Astrocyte of the spinal cord (primary cell): ENCODE measurements at regions not wholly inside any gene's neighbourhood (a gene's known extent, or its start where the extent isn't known, plus 50 kb on each side); places are given as distances from the start of the nearest gene placed in this dataset.

Experiments
- DNase-seq: peaks from one replicate; pipeline ENCODE4 v3.0.0; 2011; ENCODE audit warnings: low read depth, low spot score
- H3K4me3 ChIP-seq: 2 replicates; pipeline ENCODE4 v1.5.1; 2011; ENCODE audit warnings: low read depth, mild to moderate bottlenecking, low read length, moderate library complexity
- in situ Hi-C: cut with HindIII; loops from 2 replicates; pipeline ENCODE4 v1.10.0; 2017; ENCODE audit warnings: low sequenced_read_pairs
- TF ChIP-seq, protein P1 (sequence below): IDR thresholded peaks from 2 replicates; pipeline ENCODE4 v1.5.1; 2012; ENCODE audit warnings: low read depth, mild to moderate bottlenecking, low read length, inconsistent platforms

GRCh38 chr22:27273436-27273835, 528.1 kb downstream of the MN1 start:
- DNase-seq = no peak
- in situ Hi-C loops = no loop called here
- TF ChIP-seq, protein P1, sequence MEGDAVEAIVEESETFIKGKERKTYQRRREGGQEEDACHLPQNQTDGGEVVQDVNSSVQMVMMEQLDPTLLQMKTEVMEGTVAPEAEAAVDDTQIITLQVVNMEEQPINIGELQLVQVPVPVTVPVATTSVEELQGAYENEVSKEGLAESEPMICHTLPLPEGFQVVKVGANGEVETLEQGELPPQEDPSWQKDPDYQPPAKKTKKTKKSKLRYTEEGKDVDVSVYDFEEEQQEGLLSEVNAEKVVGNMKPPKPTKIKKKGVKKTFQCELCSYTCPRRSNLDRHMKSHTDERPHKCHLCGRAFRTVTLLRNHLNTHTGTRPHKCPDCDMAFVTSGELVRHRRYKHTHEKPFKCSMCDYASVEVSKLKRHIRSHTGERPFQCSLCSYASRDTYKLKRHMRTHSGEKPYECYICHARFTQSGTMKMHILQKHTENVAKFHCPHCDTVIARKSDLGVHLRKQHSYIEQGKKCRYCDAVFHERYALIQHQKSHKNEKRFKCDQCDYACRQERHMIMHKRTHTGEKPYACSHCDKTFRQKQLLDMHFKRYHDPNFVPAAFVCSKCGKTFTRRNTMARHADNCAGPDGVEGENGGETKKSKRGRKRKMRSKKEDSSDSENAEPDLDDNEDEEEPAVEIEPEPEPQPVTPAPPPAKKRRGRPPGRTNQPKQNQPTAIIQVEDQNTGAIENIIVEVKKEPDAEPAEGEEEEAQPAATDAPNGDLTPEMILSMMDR = no peak

DNA sequence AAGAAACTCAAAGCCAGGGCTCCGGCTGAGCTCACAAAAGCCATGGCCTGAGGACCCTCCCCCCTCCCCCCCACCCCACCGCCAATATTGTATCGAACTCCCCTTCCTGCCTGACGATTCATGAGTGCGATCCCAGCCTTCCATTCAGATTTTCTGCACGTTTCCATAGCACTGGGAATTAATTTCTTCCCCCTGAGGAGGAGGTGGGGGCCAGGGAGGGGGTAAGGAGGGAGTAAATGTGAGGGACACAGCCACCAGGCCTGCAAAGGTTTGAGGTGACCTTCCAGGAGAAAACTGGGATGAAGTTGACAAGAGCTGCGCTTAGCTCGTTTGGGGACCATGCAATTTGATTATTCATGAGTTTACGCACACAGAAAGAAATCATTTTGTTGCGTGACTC, 527.7 kb downstream of the MN1 start:
- TF ChIP-seq, protein P1 = no peak
- in situ Hi-C loops = no loop called here
- DNase-seq = no peak
- no peak overlapping the region for H3K4me3 ChIP-seq

More at GRCh38 chr22:27273436-27273835, 528.1 kb downstream of the MN1 start:
- no peak overlapping the region for H3K4me3 ChIP-seq

- no peak overlapping the region for H3K4me3 ChIP-seq
- DNase-seq = no peak
- TF ChIP-seq, protein P1 = no peak
- in situ Hi-C loops = no loop called here
These were observed 526.6 kb downstream of the MN1 start for GRCh38 chr22:27274770-27275449.

DNA sequence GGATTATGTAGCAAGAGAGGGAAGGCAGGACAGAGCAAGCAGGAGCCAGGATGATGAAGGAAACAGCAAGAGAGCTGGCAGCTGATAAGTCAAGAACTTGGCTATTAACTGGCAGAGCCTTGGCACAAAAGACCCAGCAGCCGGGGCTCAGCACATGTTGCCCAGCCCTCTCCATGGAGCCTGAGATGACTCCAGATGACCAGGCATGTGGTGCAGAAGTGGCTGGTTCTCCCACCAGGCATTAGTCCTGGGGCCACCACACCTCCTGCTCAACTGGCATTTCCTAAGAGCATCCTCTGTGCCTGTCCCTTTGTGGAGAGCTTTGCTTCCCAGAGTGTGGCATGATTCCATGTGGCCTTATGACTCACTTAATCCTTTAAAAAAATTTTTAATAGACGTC, 522.6 kb downstream of the MN1 start:
- no peak overlapping the region for H3K4me3 ChIP-seq
- in situ Hi-C loops = no loop called here
- TF ChIP-seq, protein P1 = no peak
- no peak for DNase-seq

GRCh38 chr22:27283240-27283639, 518.3 kb downstream of the MN1 start:
- TF ChIP-seq, protein P1 = no peak
- in situ Hi-C loops = no loop called here
- H3K4me3 ChIP-seq = no peak overlapping the region
- no peak for DNase-seq

- no peak for DNase-seq
- in situ Hi-C loops = no loop called here
- TF ChIP-seq, protein P1 = no peak
- H3K4me3 ChIP-seq = no peak overlapping the region
These were observed 517.8 kb downstream of the MN1 start for GRCh38 chr22:27283714-27284113.
